ENCODE measurements at regions not wholly inside any gene's neighbourhood (a gene's known extent, or its start where the extent isn't known, plus 50 kb on each side); places are given as distances from the start of the nearest gene placed in this dataset.

DNA sequence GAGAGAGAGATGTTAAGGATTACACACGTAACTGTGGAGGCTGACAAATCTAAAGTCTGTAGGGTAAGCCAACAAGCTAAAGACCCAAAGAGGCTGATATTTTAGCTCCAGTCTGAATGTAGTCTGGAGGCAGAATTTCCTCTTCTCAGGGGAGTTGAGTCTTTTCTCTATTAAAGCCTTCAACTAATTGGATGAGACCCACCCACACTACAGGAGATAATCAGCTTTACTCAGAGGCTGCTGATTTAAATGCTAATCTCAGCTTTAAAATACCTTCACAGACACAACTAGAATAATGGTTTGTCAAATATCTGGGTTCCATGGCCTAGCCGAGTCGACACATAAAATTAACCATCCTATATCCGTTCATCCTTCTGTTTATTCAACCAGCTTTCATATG, 204.3 kb upstream of the PSMD7 start:
- H3K27ac Mint-ChIP-seq: no peak overlapping the region
- H3K36me3 Mint-ChIP-seq (ENCODE audit: low read depth): no peaks in the 10 kb centered on the region
- H3K27me3 Mint-ChIP-seq (ENCODE audit: low read depth): no peaks in the 10 kb centered on the region
- no peak overlapping the region for H3K4me3 Mint-ChIP-seq
- TF ChIP-seq CTCF (IDR thresholded peaks at IDR 0.05; ENCODE audit: unreplicated experiment in 3 of 3): no peak
- H3K9me3 Mint-ChIP-seq: no peaks in the 10 kb centered on the region
- peaks cover 5% of the 10 kb centered on the region for H3K4me1 Mint-ChIP-seq

DNA sequence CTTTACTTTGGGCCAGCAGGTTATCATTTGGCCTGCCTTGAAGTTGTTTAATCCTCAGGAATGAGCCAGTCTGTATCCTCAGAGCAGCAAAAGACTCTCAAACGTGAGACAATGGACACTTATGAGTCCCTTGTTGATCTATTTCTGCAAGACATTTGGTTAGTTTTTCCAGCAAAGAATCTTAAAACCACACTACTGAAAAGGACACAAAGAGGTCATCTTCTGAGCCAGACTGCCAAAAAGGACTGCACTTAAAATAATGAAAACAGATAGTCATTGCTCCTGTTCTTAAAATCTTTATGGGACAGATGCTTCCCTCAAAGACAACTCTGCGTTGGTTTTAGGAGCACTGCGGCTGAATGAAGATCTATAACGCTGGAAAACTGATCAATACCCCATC, 205.7 kb upstream of the PSMD7 start:
- Mint-ChIP-seq H3K9me3 (peaks cover 4% of the 10 kb centered on the region), H3K27ac (peak overlapping the region in 2 of 3 experiments; percentile 17 to 29), H3K4me3 (no peak overlapping the region), H3K36me3 (ENCODE audit: low read depth) (no peaks in the 10 kb centered on the region), H3K4me1 (peaks cover 5% of the 10 kb centered on the region), H3K27me3 (ENCODE audit: low read depth) (no peaks in the 10 kb centered on the region)
- TF ChIP-seq CTCF (IDR thresholded peaks at IDR 0.05; ENCODE audit: unreplicated experiment in 3 of 3): no peak

DNA sequence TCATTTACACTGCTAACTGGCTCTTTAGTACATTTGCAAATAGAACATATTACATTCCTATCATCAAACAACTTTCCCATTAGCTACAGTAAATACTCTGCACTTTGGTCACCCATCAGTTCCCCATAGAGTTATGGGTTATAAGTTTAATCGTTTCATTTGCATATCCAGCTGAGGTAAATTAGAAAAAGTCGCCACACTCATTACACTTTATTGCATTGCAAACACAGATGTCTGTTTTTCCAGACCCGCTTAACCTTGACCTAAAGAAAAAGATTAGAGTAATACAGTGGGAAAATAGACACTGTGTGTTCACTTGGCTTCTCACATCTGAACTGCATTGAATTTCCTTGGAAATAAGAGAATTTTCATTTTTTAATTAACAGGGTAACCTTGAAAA, 213.1 kb upstream of the PSMD7 start:
- H3K4me3 Mint-ChIP-seq: no peak overlapping the region

DNA sequence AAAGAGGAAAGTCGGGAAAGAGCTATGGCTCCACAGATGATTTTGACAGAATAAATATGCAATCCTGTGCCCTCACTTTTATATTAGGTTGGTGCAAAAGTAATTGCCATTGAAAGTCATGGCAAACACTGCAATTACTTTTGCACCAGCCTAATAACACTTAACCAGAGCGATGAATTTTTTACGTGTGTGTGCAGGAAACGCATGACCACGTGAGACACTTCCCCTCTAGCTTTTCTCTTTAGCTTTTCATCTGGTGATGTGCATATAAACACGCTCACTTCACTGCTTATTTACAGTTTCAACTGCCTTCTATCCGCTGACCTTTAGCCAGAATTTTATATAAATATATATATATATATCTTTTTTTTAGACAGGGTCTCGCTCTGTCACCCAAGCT, 216.3 kb upstream of the PSMD7 start:
- Mint-ChIP-seq H3K4me3 (no peak overlapping the region), H3K27ac (no peak overlapping the region), H3K36me3 (ENCODE audit: low read depth) (no peaks in the 10 kb centered on the region), H3K4me1 (peaks cover 13% of the 10 kb centered on the region), H3K9me3 (peaks cover 6% of the 10 kb centered on the region), H3K27me3 (ENCODE audit: low read depth) (no peaks in the 10 kb centered on the region)
- no peak for TF ChIP-seq CTCF (IDR thresholded peaks at IDR 0.05; ENCODE audit: unreplicated experiment in 3 of 3)

More for the DNA sequence above, 213.1 kb upstream of the PSMD7 start:
- TF ChIP-seq CTCF (IDR thresholded peaks at IDR 0.05; ENCODE audit: unreplicated experiment in 3 of 3): no peak
- peaks cover 4% of the 10 kb centered on the region for H3K9me3 Mint-ChIP-seq
- no peaks in the 10 kb centered on the region for H3K4me1 Mint-ChIP-seq
- H3K27ac Mint-ChIP-seq: no peak overlapping the region
- H3K27me3 Mint-ChIP-seq (ENCODE audit: low read depth): no peaks in the 10 kb centered on the region
- no peaks in the 10 kb centered on the region for H3K36me3 Mint-ChIP-seq (ENCODE audit: low read depth)

- no peak overlapping the region for H3K4me3 Mint-ChIP-seq
- TF ChIP-seq CTCF (IDR thresholded peaks at IDR 0.05; ENCODE audit: unreplicated experiment in 3 of 3): no peak
- peaks cover 2% of the 10 kb centered on the region for H3K36me3 Mint-ChIP-seq (ENCODE audit: low read depth)
- H3K27me3 Mint-ChIP-seq (ENCODE audit: low read depth): no peaks in the 10 kb centered on the region
- peaks cover 12% of the 10 kb centered on the region for H3K9me3 Mint-ChIP-seq
- H3K4me1 Mint-ChIP-seq: peaks cover 13% of the 10 kb centered on the region
- no peak overlapping the region for H3K27ac Mint-ChIP-seq
Observed at GRCh38 chr16:74079232-74079586, 217.4 kb upstream of the PSMD7 start.

- Mint-ChIP-seq H3K4me1 (peaks cover 13% of the 10 kb centered on the region), H3K9me3 (peaks cover 13% of the 10 kb centered on the region), H3K36me3 (ENCODE audit: low read depth) (peaks cover 4% of the 10 kb centered on the region), H3K27me3 (ENCODE audit: low read depth) (no peaks in the 10 kb centered on the region), H3K27ac (no peak overlapping the region), H3K4me3 (no peak overlapping the region)
- TF ChIP-seq CTCF (IDR thresholded peaks at IDR 0.05; ENCODE audit: unreplicated experiment in 3 of 3): no peak
Observed at GRCh38 chr16:74078511-74079231, 217.9 kb upstream of the PSMD7 start.

All from nephron (organoid).